HG02759 (cell line): ENCODE measurements at regions not wholly inside any gene's neighbourhood (a gene's known extent, or its start where the extent isn't known, plus 50 kb on each side); places are given as distances from the start of the nearest gene placed in this dataset.

Experiments
- ATAC-seq: cut with Tn5 transposase; IDR thresholded peaks from one replicate; pipeline ENCODE4 v1.9.1; 2021; ENCODE audit warnings: mild to moderate bottlenecking, moderate library complexity; ENCODE audit not compliant: unreplicated experiment

- no peak for ATAC-seq
Observed at GRCh38 chr2:64196963-64197362, 52.7 kb upstream of the PELI1 start.

GRCh38 chr2:64201151-64201550, 56.9 kb upstream of the PELI1 start:
- ATAC-seq, result no peak

- no peak for ATAC-seq
Observed at GRCh38 chr2:64202206-64202845, 58.1 kb upstream of the PELI1 start.

GRCh38 chr2:64203131-64203857, 59.1 kb upstream of the PELI1 start:
- peak; percentile 7 for ATAC-seq

GRCh38 chr2:64203858-64204632, 59.8 kb upstream of the PELI1 start:
- ATAC-seq, result peak; percentile 83

- ATAC-seq, result no peak
Observed at GRCh38 chr2:64204703-64205102, 60.5 kb upstream of the PELI1 start.

GRCh38 chr2:64205415-64205814, 61.2 kb upstream of the PELI1 start:
- ATAC-seq, result no peak

- ATAC-seq, result no peak
Observed at GRCh38 chr2:64207573-64207972, 63.4 kb upstream of the PELI1 start.

- no peak for ATAC-seq
Observed at GRCh38 chr2:64210816-64211215, 66.6 kb upstream of the PELI1 start.

GRCh38 chr2:64211276-64211921, 67.2 kb upstream of the PELI1 start:
- ATAC-seq, result no peak

GRCh38 chr2:64212346-64212745, 68.1 kb upstream of the PELI1 start:
- ATAC-seq, result no peak

GRCh38 chr2:64212801-64213321, 68.6 kb upstream of the PELI1 start:
- peak; percentile 31 for ATAC-seq

GRCh38 chr2:64213532-64214275, 69.5 kb upstream of the PELI1 start:
- ATAC-seq, result peak; percentile 52

- ATAC-seq, result peak; percentile 62
Observed at GRCh38 chr2:64214281-64215115, 70.3 kb upstream of the PELI1 start.

GRCh38 chr2:64217198-64217869, 73.1 kb upstream of the PELI1 start:
- no peak for ATAC-seq

- no peak for ATAC-seq
Observed at GRCh38 chr2:64218137-64218802, 74.0 kb upstream of the PELI1 start.

GRCh38 chr2:64219149-64219548, 74.9 kb upstream of the PELI1 start:
- ATAC-seq, result no peak

GRCh38 chr2:64220265-64220664, 76.0 kb upstream of the PELI1 start:
- ATAC-seq, result no peak
